Dermis blood vessel endothelial cell (primary cell): ENCODE measurements at regions not wholly inside any gene's neighbourhood (a gene's known extent, or its start where the extent isn't known, plus 50 kb on each side); places are given as distances from the start of the nearest gene placed in this dataset.
"Not testable (repeated sequence)": the region's sequence is repeated elsewhere in the genome, so short reads cannot be mapped to it uniquely, and the experiment has no call there.

Experiments
- DNase-seq: peaks from one replicate; pipeline ENCODE4 v3.0.0; 2010

GRCh38 chr12:125797421-125798175 is 732.4 kb downstream of the AACS start:
- no peak for DNase-seq

DNA sequence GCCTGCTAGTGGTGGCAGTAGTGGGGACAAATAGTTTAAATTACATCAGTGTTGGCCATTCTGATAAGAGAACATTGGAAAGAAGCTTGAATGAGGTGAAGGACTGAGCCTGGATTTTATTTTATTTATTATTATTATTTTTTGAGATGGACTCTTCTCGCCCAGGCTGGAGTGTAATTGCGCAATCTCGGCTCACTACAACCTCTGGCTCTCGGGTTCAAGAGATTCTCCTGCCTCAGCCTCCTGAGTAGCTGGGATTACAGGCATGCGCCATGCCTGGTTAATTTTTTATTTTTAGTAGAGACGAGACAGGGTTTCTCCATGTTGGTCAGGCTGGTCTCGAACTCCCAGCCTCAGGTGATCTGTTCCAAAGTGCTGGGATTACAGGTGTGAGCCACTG is 739.4 kb downstream of the AACS start:
- no peak for DNase-seq

DNA sequence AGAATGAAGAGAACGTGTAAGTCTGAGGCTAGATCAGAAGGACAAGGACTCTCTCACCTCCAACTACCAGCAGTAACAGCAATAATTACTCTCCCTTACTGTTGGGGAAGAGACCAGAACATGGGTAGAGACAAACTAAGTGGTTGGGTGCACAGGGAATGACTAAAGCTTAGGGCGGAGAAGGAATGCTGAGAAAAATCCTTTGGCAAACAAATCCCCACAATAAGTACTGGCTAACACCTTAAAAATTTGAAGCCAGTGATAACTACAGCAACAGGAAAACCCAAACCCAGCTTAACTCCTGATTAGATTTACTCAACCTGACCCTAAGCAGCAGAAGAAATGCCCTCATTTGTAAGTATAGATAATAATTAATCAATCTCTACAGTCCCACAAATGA is 759.0 kb downstream of the AACS start:
- DNase-seq: no peak

DNA sequence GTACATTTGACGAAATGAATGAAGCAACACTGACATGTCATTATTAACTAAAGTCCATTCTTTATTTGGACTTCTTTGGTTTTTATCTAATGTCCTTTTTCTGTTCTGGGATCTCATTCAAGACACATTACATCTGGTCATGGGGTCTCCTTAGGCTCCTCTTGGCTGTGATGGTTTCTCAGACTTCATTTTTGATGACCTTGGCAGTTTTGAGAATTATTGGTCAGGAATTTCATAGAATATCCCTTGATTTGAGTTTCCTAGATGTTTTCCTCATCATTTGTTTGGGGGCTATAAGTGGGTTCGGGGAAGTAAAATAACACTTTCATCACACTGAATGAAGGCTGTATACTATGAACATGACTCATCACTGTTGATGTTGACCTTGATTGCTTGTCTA is 770.6 kb downstream of the AACS start:
- DNase-seq: no peak

GRCh38 chr12:125836647-125837046 is 771.4 kb downstream of the AACS start:
- no peak for DNase-seq

- no peak for DNase-seq
Observed at GRCh38 chr12:125841332-125841731, 776.1 kb downstream of the AACS start.

DNA sequence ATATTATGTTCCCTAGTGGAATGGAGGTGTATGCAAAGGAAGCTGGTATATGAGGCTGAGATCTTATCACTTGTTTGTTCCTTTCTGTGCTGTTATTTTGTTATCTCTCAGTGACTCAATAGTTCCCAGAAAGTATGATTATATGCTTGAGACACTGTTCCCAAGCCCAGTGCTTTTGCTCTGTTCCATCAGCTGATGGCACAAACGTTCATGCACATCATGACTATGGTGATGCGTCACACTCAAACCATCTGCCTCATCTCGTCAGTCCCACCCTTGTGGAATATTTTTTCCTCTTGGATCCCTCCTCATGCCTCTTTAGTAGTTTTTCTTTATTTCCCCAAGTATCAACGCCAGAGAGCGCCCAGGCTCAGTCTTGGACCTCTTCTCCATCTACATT is 786.9 kb downstream of the AACS start:
- DNase-seq: no peak

- DNase-seq: no peak
Observed at GRCh38 chr12:125852679-125853078, 787.4 kb downstream of the AACS start.

GRCh38 chr12:125853670-125854069 is 788.4 kb downstream of the AACS start:
- no peak for DNase-seq

DNA sequence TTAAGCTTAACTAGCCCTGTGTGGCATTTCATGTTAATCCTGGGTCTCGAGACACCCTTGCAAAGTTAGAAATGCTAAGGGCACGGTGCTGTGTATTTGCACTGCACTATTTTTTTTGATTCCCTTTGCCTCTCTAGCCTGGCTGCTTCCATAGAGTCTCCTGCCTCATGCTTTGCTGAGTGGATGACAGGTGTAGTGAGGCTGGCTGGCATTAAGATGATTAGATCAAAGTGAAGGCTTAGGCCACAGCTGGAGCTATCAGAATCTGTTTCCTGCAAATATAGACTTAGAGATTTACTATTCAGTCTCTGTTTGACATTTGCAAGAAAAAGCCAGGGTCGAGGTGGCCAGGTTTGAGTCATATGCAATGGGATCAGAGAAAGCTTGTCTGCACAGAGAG is 791.1 kb downstream of the AACS start:
- no peak for DNase-seq

GRCh38 chr12:125856896-125857295 is 791.7 kb downstream of the AACS start:
- DNase-seq: no peak

DNA sequence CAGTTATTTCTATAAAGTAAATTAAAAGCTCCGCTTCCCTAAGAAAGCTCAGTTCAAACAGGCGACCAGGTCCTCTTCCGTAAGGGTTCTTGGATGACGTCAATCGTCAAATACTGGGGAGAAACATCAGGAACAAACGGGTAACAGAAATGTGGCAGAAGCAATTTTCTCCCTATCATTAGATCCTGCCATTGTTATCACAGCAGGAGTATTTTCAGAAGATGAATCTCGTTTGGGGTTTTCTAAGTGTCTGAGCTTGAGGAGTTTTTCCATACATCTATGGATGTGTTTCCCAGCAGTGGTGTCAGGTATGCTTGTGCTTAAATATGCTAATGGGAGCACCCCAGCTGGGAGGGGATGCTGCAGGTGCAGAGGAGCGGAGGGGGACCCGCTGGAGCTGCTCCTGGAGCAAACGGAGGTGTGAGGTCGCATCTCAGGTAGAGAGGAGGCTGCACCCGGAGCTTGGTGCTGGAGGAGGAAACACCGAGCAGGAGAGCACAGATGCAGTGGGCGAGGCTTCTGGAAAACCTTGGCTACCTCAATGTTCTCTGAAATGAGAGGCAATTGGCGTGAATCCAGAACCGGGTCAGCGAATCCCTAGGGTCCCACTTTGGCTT is 795.5 kb downstream of the AACS start:
- DNase-seq: no peak

GRCh38 chr12:125861299-125862281 is 796.4 kb downstream of the AACS start:
- DNase-seq: no peak

GRCh38 chr12:125865236-125865635 is 800.0 kb downstream of the AACS start:
- DNase-seq: not testable (repeated sequence)

GRCh38 chr12:125871811-125872594 is 806.8 kb downstream of the AACS start:
- no peak for DNase-seq

- DNase-seq: no peak
Observed at GRCh38 chr12:125873016-125873415, 807.8 kb downstream of the AACS start.

GRCh38 chr12:125878483-125878882 is 813.2 kb downstream of the AACS start:
- no peak for DNase-seq

DNA sequence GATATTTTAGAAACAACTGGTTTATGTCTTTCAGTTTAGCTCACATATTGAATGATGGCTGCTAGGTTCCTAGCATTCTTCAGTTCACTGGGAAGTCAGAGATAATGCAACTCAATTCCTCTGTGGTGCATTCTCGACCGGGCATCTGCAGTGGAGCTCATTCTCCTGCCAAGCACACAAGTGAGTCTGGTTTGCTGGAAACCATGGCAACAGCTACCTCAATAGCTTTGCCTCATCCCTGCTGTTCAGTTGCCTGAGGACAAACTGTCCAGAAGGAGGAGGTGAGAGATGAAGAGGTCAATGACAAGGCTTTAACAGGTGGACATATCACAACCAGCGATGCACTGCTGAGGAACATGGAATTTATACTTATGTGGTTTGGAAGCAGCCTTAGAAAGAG is 816.9 kb downstream of the AACS start:
- DNase-seq: no peak

GRCh38 chr12:125888921-125889320 is 823.7 kb downstream of the AACS start:
- no peak for DNase-seq

- no peak for DNase-seq
Observed at GRCh38 chr12:125889742-125890141, 824.5 kb downstream of the AACS start.

GRCh38 chr12:125890366-125890905 is 825.2 kb downstream of the AACS start:
- no peak for DNase-seq

- DNase-seq: no peak
Observed at GRCh38 chr12:125890971-125891370, 825.7 kb downstream of the AACS start.
